ENCODE measurements at regions not wholly inside any gene's neighbourhood (a gene's known extent, or its start where the extent isn't known, plus 50 kb on each side); places are given as distances from the start of the nearest gene placed in this dataset.

DNA sequence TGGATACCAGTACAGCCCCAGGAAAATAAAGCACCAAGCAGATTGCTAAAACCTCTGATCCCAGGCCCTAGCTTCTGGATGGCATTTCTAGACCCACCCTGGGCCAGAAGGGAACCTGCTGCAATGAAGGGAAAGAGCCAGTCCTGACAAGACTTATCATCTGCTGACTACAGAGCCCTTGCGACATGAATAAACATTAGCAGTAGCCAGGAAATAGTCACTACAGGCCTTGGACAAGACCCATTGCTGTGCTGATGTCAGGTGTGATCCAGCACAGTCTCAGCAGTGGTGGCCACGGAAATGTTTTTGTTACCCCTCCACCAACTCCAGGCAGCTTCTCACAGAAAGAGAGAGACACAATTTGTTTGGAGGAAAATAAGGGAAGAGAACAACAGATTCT, 399.3 kb downstream of the HAO1 start:
- no peaks in the 10 kb centered on the region for H3K4me1 ChIP-seq
- 5% methylated on average over 2 of the region's 2 CpGs for WGBS (ENCODE audit: missing lambda C conversion rate)
- H3K27ac ChIP-seq: no peak overlapping the region
- ChIA-PET CTCF (no interaction called here), POLR2A (no interaction called here)
- H3K9me3 ChIP-seq: 0 out of 3 replicates have a peak, but pooled peaks cover 2% of the 10 kb centered on the region
- no peak overlapping the region for H3K4me2 ChIP-seq
- TF ChIP-seq POLR2A (IDR thresholded peaks at IDR 0.05; ENCODE audit: low read length) (no peak), PHF8 (IDR thresholded peaks at IDR 0.05; ENCODE audit: borderline replicate concordance, low read depth) (no peak)
- TF ChIP-seq, protein P1, sequence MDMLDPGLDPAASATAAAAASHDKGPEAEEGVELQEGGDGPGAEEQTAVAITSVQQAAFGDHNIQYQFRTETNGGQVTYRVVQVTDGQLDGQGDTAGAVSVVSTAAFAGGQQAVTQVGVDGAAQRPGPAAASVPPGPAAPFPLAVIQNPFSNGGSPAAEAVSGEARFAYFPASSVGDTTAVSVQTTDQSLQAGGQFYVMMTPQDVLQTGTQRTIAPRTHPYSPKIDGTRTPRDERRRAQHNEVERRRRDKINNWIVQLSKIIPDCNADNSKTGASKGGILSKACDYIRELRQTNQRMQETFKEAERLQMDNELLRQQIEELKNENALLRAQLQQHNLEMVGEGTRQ (IDR thresholded peaks at IDR 0.05): no peak
- FAIRE-seq (no peak), ATAC-seq (no peak), DNase-seq (ENCODE audit: low read depth in 1 of 2, low spot score in 1 of 2) (no peak)
- no peak overlapping the region for H3K4me3 ChIP-seq

DNA sequence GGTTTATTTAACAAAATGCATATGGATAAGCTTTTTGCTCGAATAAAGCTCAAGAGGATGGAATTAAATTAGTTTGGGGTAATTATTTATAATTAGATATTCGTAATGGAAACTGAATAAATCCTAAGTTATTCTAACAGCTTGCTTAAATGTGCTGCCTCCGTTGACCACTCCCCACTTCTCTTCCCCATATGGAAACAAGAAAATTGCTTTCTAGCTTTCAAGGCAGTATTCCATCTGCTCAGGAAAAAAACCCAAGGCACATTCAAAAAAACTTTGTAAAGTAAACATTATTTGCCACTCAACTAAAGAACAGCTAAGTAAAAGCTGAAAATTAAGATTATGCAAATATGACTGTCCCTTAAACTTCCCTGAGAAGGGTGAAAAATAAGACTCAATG, 369.2 kb downstream of the HAO1 start:
- ATAC-seq: no peak
- FAIRE-seq: no peak
- CTCF ChIA-PET: interaction anchor here (0.6 to 0.7 kb wide), 2 partner anchors 25 to 107 kb away, joined by 3 to 4 read pairs; no protein-coding TSS in a partner anchor

DNA sequence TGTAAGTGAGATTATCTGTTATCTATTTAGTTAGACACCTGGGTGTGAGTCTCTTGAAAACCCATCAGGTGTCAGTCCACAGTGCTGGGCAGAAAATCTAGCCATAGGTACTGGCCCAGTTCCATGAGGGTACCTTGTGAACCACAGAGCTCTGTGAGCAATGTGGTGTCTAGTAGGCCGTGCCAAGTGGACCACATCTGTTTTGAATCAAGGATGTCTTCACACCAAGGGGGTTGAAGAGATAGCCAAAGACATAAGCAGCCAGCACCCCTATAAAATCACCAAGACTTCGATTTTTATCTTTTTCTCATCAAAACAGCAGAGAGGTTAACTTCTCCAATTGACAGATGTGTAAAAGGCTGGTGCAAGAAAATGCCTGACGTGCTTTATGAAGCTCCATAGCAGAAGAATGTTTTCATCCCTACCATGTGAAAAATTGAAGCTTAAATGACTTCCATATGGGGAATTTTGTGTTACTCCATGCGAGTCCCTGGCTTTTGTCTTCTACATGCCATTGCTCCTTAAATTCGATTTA, 368.7 kb downstream of the HAO1 start:
- DNase-seq (ENCODE audit: low read depth in 1 of 2, low spot score in 1 of 2) (no peak), ATAC-seq (no peak), FAIRE-seq (no peak)
- H3K4me2 ChIP-seq: no peak overlapping the region
- 15% methylated on average over 5 of the region's 5 CpGs for whole genome bisulfite sequencing (ENCODE audit: missing lambda C conversion rate)
- no peaks in the 10 kb centered on the region for H3K9me3 ChIP-seq
- no peak overlapping the region for H3K27ac ChIP-seq
- ChIA-PET POLR2A (no interaction called here), CTCF (interaction anchor here (0.6 to 0.9 kb wide), 2 partner anchors 15 to 24 kb away, joined by 3 to 4 read pairs; no protein-coding TSS in a partner anchor)
- H3K4me1 ChIP-seq: no peaks in the 10 kb centered on the region
- TF ChIP-seq KDM1A (IDR thresholded peaks at IDR 0.05; ENCODE audit: low read depth) (no peak), FOSB (CRISPR knock-in tag; IDR thresholded peaks at IDR 0.05) (no peak)
- no peak overlapping the region for H3K4me3 ChIP-seq

More for the DNA sequence above, 369.2 kb downstream of the HAO1 start:
- Histone ChIP-seq H3K4me3 (no peak overlapping the region), H3K9me3 (no peaks in the 10 kb centered on the region), H3K27ac (no peak overlapping the region), H3K4me2 (no peak overlapping the region), H3K4me1 (no peaks in the 10 kb centered on the region)
- POLR2A ChIA-PET: no interaction called here
- TF ChIP-seq, protein P2, sequence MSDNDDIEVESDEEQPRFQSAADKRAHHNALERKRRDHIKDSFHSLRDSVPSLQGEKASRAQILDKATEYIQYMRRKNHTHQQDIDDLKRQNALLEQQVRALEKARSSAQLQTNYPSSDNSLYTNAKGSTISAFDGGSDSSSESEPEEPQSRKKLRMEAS (IDR thresholded peaks at IDR 0.05): no peak
- TF ChIP-seq BHLHE40 (IDR thresholded peaks at IDR 0.05; ENCODE audit: low read depth, low read length) (no peak), ZFP36 (IDR thresholded peaks at IDR 0.05; ENCODE audit: borderline replicate concordance, partially characterized antibody) (no peak), HEYL (CRISPR knock-in tag; IDR thresholded peaks at IDR 0.05) (no peak), EHMT2 (IDR thresholded peaks at IDR 0.05; ENCODE audit: low read depth) (no peak), FOSB (CRISPR knock-in tag; IDR thresholded peaks at IDR 0.05) (no peak), CHD4 (IDR thresholded peaks at IDR 0.05; ENCODE audit: borderline replicate concordance) (no peak), PHF8 (IDR thresholded peaks at IDR 0.05; ENCODE audit: borderline replicate concordance, low read depth) (no peak)
- TF ChIP-seq, protein P3, sequence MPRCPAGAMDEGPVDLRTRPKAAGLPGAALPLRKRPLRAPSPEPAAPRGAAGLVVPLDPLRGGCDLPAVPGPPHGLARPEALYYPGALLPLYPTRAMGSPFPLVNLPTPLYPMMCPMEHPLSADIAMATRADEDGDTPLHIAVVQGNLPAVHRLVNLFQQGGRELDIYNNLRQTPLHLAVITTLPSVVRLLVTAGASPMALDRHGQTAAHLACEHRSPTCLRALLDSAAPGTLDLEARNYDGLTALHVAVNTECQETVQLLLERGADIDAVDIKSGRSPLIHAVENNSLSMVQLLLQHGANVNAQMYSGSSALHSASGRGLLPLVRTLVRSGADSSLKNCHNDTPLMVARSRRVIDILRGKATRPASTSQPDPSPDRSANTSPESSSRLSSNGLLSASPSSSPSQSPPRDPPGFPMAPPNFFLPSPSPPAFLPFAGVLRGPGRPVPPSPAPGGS (IDR thresholded peaks at IDR 0.05): no peak
- no peak for DNase-seq (ENCODE audit: low read depth in 1 of 2, low spot score in 1 of 2)
- WGBS (ENCODE audit: missing lambda C conversion rate): 14% methylated on average over 3 of the region's 3 CpGs

DNA sequence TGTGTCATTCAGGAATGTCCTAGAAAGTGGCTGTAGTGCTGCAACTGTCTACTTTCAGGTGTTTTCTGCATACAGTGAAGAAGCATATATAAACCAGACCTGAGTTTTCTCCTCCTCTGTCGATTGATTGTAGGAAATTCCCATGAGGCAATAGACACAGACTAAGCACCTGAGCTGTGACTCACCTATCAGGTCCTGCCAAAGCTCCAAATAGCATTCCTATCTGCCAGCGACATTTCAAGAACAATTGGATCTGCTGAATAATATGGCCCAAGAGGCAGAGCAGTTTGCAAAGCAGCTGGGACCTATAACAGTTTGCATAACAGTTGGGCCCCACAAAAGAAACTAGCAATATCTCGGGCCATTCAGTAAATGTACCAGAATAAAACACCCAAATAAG, 360.4 kb downstream of the HAO1 start:
- Histone ChIP-seq H3K4me3 (no peak overlapping the region), H3K4me1 (no peaks in the 10 kb centered on the region), H3K9me3 (no peaks in the 10 kb centered on the region), H3K4me2 (no peak overlapping the region), H3K27ac (no peak overlapping the region)
- ATAC-seq (no peak), DNase-seq (ENCODE audit: low read depth in 1 of 2, low spot score in 1 of 2) (no peak), FAIRE-seq (peak; percentile 61)
- POLR2A ChIA-PET: no interaction called here
- 2% methylated on average over 3 of the region's 3 CpGs for whole genome bisulfite sequencing (ENCODE audit: missing lambda C conversion rate)
- TF ChIP-seq KDM1A (IDR thresholded peaks at IDR 0.05; ENCODE audit: low read depth) (no peak), MAZ (IDR thresholded peaks at IDR 0.05; ENCODE audit: borderline replicate concordance, low read depth, low read length) (no peak), HDAC2 (IDR thresholded peaks at IDR 0.05) (no peak), JUNB (IDR thresholded peaks at IDR 0.05) (no peak)
- TF ChIP-seq, protein P4, sequence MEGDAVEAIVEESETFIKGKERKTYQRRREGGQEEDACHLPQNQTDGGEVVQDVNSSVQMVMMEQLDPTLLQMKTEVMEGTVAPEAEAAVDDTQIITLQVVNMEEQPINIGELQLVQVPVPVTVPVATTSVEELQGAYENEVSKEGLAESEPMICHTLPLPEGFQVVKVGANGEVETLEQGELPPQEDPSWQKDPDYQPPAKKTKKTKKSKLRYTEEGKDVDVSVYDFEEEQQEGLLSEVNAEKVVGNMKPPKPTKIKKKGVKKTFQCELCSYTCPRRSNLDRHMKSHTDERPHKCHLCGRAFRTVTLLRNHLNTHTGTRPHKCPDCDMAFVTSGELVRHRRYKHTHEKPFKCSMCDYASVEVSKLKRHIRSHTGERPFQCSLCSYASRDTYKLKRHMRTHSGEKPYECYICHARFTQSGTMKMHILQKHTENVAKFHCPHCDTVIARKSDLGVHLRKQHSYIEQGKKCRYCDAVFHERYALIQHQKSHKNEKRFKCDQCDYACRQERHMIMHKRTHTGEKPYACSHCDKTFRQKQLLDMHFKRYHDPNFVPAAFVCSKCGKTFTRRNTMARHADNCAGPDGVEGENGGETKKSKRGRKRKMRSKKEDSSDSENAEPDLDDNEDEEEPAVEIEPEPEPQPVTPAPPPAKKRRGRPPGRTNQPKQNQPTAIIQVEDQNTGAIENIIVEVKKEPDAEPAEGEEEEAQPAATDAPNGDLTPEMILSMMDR (IDR thresholded peaks at IDR 0.05): no peak
- TF ChIP-seq, protein P3 (IDR thresholded peaks at IDR 0.05): no peak
- CTCF ChIA-PET: interaction anchor here (0.7 kb wide), 1 partner anchor 1141 kb away, joined by 4 read pairs; no protein-coding TSS in a partner anchor

All from A549 (cell line).